HG03159 (cell line): ENCODE measurements at regions not wholly inside any gene's neighbourhood (a gene's known extent, or its start where the extent isn't known, plus 50 kb on each side); places are given as distances from the start of the nearest gene placed in this dataset.
A peak's percentile ranks its signal among the peaks of the same experiment; 100 is the strongest.

Experiments
- ATAC-seq: cut with Tn5 transposase; IDR thresholded peaks from one replicate; pipeline ENCODE4 v1.9.1; 2021; ENCODE audit warnings: mild to moderate bottlenecking, moderate library complexity; ENCODE audit not compliant: unreplicated experiment

DNA sequence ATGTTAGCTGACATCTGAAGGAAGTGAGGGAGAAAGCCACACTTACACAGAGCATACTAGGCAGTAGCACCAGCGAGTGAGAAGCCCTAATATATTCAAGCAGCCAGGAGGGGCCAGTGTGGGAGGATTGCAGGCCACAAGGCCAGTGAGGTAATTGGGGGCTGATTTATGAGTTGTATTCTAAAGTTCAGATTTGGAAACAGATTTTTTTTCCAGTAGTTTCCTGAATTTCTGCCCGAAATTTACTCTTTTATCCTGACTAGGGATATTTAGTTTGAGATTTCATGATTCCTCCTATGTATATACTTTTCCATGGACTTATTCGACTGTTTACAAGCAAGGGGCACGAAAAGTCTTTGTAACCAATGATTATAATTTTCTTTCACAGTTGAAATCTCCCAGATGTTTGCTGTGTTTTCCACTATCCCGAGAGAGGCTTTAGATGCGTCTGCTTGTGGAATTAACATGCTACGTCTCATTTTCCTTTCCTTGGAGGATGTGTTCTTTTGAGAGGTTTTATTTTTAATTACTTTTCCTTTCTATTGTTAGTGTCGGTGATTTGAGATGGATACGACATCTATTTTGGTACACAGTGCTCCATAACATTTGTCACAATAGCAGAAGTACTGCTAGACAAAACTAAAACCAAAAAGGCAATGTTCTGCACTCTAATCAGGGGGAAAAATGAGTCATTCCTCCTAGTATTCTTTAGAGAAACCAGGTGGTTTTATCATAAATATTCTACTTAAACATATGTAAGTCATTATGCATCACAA lies 356.3 kb upstream of the HSF2 start:
- no peak for ATAC-seq

- no peak for ATAC-seq
Observed at GRCh38 chr6:122048570-122048969, 350.9 kb upstream of the HSF2 start.

DNA sequence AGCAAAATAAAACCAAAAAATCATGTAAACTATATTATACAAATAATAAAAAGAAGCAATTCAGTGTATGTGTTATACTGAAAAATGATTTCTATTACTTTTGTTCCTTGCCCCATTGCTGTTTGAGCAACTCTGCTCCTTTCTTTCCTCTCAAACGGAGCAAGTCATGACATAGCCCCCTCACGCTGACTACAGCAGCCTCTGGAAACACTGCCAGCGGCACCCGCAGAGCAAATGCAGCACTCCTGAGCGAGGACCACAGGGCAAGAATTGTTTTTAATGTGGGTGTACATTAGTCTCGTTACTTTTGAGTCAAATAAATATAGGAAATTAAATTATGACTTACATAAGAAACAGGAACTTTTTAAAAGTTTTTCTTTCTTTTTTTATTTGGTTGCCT lies 350.1 kb upstream of the HSF2 start:
- no peak for ATAC-seq

- ATAC-seq = no peak
Observed at GRCh38 chr6:122050242-122050755, 349.2 kb upstream of the HSF2 start.

DNA sequence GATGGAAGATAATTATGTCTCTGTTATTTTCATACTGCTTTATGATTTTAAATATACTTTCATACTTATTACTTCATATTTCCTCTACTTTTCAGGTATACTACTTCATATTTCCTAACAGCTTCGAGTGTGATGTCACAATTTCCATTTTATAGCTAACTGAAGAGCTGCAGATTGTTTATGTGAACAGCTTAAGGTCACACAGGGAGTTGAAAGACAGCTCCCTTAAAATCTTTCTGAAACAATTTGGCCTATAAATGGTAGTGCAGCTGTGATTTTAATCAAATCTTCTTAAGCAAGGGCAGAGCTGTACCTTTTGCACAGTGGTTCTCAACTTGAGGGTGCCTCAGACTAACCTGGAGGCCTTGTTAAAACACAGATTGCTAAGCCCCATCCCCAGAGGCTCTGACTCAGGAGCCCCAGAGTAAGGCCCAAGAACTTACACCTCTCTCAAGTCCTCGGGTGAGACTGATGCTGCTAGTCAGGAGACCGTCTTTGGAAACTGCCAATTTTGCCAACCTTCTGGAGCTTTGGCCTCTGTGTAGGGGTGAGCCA lies 347.0 kb upstream of the HSF2 start:
- ATAC-seq = no peak

- no peak for ATAC-seq
Observed at GRCh38 chr6:122059918-122060317, 339.5 kb upstream of the HSF2 start.

- no peak for ATAC-seq
Observed at GRCh38 chr6:122061855-122062254, 337.6 kb upstream of the HSF2 start.

DNA sequence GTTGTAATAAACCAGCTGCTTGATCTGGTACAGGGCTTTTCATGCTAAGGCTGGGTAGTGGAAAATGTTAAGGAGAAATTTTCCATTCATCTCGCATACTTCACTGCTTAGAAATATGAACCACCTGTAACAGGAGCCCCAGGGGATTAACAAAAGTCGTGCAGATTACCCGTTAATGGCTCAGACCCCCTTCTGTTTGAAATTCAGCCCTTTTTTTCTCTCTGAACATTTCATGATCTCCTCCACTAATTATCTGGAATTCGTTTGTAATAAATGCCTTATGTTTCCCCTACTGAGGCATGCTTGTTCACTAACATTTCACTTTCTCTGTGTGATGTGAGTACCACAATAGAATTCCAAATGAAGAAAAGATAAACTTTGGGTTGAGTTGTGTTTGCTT lies 336.4 kb upstream of the HSF2 start:
- ATAC-seq = no peak

DNA sequence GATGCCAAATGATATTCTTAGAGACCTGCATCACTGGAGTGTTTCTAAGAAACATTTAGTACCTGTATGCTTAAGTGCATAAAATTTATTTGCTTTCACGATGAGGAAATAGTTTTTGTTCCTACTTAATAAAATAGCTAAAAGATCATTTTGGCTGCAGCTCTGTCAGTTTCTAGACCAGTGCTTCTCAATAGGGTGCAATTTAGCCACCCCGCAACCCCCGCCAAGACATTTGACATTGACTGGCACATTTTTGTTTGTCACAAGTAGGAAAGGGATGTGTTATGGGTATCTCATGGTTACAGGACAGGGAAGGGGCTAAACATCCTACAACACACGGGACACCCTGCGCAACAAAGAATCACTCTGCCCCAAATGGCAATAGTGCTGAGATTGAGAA lies 335.7 kb upstream of the HSF2 start:
- ATAC-seq = no peak

DNA sequence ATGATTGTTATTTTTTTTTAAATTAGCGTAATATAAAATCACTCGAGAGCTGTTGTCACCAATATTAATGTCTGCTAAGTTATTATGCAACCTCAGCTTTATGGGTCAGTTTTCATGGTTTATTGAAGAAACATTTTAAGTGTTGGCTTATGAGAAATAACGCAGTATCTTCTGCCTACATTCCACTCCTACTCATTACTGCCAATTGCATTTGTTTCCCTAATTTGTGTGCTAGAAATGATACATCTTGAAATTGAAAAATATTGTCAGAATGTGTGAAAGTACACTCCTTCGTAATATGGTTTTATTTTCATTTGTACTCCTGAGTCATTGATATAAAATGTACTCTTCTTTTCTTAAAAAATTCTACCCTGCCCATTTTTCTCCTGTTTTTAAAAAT lies 333.3 kb upstream of the HSF2 start:
- no peak for ATAC-seq

DNA sequence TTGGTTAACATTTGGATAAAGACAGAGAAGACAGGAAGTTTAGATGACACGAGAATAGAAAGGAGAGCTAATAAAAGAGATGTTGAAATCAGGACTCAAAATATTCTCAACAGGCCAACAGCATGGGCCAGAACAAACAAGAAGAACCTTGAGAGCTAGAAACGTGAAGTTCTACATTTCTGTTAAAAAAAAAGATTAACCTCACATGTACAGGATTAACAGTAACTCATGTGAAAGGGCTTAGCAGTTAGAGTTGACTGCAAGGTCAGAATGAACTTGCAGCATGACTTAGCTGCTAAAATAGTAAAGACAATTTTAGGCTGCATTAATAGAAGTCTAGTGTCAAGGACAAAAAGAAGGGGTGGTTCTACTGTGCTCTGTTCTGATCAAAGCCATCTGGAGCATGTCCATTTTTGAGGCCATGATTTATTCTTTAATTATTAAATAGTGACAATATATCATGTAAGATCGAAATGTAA lies 331.1 kb upstream of the HSF2 start:
- no peak for ATAC-seq

DNA sequence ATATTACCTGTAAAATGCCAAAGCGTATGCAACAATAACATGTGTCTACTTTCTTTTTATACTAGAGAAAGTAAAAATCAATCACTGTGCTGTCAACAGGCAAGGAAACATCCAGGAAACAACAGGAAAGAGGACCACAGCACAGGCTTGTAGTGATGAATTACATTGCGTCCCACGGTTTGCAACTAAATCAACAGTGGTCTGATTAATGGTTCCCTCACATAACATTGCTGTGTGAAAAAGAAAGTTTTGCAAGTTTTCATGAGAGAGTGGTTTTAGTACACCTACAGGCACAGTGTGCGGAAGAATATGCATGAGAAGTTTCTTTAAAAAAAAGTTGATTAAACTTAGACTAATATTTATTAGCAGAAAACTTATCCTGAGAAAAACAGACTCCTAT lies 329.5 kb upstream of the HSF2 start:
- no peak for ATAC-seq

DNA sequence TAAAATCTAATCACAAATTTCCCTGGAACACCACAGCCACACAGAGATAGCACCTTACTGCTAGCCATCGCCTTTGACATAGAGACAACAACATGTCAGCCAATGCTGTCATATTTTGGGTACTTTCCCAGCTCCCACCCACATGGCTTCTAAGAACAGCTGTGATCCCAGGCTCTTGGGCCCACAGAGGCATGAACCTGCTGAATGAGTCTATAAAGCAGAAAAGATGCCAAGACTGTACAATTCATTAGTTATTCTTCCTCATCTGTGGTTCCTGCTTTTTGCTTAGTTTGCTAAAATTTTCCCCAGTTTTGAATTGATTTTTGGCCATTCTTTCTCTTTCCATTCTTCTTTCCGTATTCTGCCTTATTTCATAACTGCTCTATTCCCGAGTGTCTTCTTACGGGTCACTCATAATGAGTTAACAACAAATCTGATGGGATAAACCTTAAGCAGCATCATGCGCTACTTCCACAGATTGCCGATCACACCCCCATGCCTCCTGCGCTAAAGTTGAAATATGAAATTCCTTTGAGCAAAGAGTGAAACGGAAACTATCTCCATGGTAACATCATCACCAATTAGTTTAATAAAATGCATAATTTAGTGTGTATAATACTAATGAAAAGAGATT lies 327.3 kb upstream of the HSF2 start:
- no peak for ATAC-seq

- no peak for ATAC-seq
Observed at GRCh38 chr6:122075084-122075838, 324.2 kb upstream of the HSF2 start.

- ATAC-seq = no peak
Observed at GRCh38 chr6:122075917-122076316, 323.5 kb upstream of the HSF2 start.

- peak; percentile 65 for ATAC-seq
Observed at GRCh38 chr6:122077603-122078002, 321.8 kb upstream of the HSF2 start.

DNA sequence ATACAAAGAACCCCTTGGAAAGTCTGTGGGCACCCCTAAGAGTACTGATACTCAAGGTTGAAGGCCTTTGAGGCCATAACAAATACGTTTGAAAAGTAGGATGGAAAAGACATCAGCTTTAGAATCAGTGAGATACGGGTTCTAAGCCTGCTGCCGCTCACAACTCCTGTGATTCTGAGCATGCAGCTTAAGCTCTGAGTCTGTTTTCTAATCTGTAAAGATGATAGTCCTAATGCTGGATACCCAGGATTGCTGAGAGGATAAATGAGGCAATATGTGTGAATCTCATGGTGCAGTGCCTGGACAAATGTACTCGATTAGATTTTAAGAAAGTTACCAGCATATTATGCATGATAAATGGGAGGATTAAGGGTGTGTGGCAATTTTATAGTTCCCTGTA lies 321.0 kb upstream of the HSF2 start:
- no peak for ATAC-seq

GRCh38 chr6:122079916-122080315 lies 319.5 kb upstream of the HSF2 start:
- no peak for ATAC-seq

- ATAC-seq = no peak
Observed at GRCh38 chr6:122081921-122082320, 317.5 kb upstream of the HSF2 start.

DNA sequence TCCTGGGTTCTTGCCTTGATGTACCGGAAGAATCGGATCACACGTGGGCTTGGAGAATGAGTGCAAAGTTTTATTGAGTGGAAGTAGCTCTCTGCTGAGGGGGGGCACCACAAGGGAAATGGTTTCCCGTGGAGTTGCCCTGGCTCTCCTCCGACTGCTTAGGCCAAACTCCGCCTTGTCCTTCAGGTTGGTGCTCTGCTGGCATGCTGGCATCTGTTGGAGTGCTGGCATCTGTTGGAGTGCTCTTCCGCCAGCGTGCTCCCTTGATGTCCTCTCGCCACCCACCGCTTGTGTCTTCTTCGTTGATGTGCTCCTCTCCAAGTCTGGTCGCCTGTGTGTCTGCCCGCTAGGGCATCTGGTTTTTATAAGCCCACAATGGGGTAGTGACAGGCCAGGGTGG lies 317.1 kb upstream of the HSF2 start:
- no peak for ATAC-seq

DNA sequence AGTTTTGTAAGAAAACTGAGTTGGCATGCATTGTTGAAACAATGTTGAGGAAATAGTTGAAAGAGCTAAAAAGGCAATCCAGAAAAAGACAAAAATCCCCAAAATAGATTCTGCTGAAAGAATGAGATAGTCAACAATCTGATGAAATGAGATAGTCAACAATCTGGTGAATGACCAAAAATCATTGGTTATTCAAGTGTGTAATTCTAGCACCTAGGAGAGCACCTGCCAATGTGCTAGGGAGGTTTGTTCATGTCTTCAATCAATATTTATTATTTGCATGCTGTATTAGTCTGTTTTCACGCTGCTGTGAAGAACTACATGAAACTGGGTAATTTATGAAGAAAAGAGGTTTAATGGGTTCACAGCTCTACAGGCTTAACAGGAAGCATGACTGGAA lies 307.1 kb upstream of the HSF2 start:
- no peak for ATAC-seq
